PC-3 (cell line): ENCODE measurements at regions not wholly inside any gene's neighbourhood (a gene's known extent, or its start where the extent isn't known, plus 50 kb on each side); places are given as distances from the start of the nearest gene placed in this dataset.

Source experiments
- ATAC-seq: fragments of 200-7000 bp; cut with Tn5 transposase; 2 replicates; pipeline ENCODE4 v1.9.1; 2020; ENCODE audit warnings: mild to moderate bottlenecking, moderate library complexity
- BruUV-seq: library from RNA; stranded (reverse); fragments of 400-500 nt; replicated peaks from 2 replicates; lab custom pipeline; 2021; lab: Mats Ljungman, UMichigan
- CTCF ChIA-PET: fragments of 300-600 bp; sonication (Branson Sonifier 250); formaldehyde crosslinking; loops from one replicate; lab custom pipeline; 2022; ENCODE audit warnings: antibody characterized with exemption; lab: Charles Lee
- POLR2A ChIA-PET: fragments of 300-600 bp; sonication (Branson Sonifier 250); formaldehyde crosslinking; loops from one replicate; lab custom pipeline; 2022; ENCODE audit warnings: antibody characterized with exemption; ENCODE audit not compliant: unreplicated experiment; lab: Charles Lee
- DNase-seq: peaks from one replicate; pipeline ENCODE4 v3.0.0-alpha.2; 2015
- H2AFZ ChIP-seq: fragments of 300-600 bp; sonication (generic); 2 replicates; pipeline ENCODE4 v1.6.0; 2016; ENCODE audit warnings: antibody characterized with exemption, low read length
- H3F3A ChIP-seq: fragments of 300-600 bp; sonication (generic); one replicate; pipeline ENCODE4 v1.6.0; 2017; ENCODE audit warnings: antibody characterized with exemption, low read length, control low read depth, mild to moderate bottlenecking; ENCODE audit not compliant: unreplicated experiment
- H3K27ac ChIP-seq: fragments of 300-600 bp; sonication (generic); 2 replicates; pipeline ENCODE4 v1.5.1; 2016; ENCODE audit warnings: mild to moderate bottlenecking, low read length
- H3K27me3 ChIP-seq: fragments of 300-600 bp; sonication (generic); 2 replicates; pipeline ENCODE4 v1.6.1; 2016; ENCODE audit warnings: low read length, mixed read lengths
- H3K36me3 ChIP-seq: fragments of 300-600 bp; sonication (generic); 2 replicates; pipeline ENCODE4 v1.6.1; 2016; ENCODE audit warnings: low read depth, mixed run types, low read length, mixed read lengths
- H3K4me1 ChIP-seq: fragments of 300-600 bp; sonication (generic); 2 replicates; pipeline ENCODE4 v1.5.1; 2016; ENCODE audit warnings: low read length; ENCODE audit not compliant: insufficient read depth
- H3K4me2 ChIP-seq: fragments of 300-600 bp; sonication (generic); 2 replicates; pipeline ENCODE4 v1.6.0; 2016; ENCODE audit warnings: low read length
- H3K4me3 ChIP-seq: fragments of 300-600 bp; sonication (generic); 2 replicates; pipeline ENCODE4 v1.5.1; 2016; ENCODE audit warnings: mild to moderate bottlenecking, low read length, mixed read lengths
- H3K79me2 ChIP-seq: fragments of 300-600 bp; sonication (generic); 2 replicates; pipeline ENCODE4 v1.6.1; 2017; ENCODE audit warnings: low read length, mixed read lengths
- H3K9ac ChIP-seq: fragments of 300-600 bp; sonication (generic); 2 replicates; pipeline ENCODE4 v1.6.0; 2016; ENCODE audit warnings: mild to moderate bottlenecking, low read length
- H3K9me2 ChIP-seq: fragments of 300-600 bp; sonication (generic); replicated peaks from 2 replicates; pipeline ENCODE4 v1.6.1; 2016; ENCODE audit warnings: mixed run types, low read length, mixed read lengths
- H3K9me3 ChIP-seq: fragments of 300-600 bp; sonication (generic); 2 replicates; pipeline ENCODE4 v1.6.1; 2016; ENCODE audit warnings: low read length, mixed read lengths
- H4K20me1 ChIP-seq: fragments of 300-600 bp; sonication (generic); 2 replicates; pipeline ENCODE4 v1.6.1; 2016; ENCODE audit warnings: low read length, mixed read lengths
- EZH2 ChIP-seq: fragments of 300-600 bp; sonication (generic); IDR thresholded peaks from one replicate; pipeline ENCODE4 v1.6.1; 2017; ENCODE audit warnings: antibody characterized with exemption, mild to moderate bottlenecking, low read length; ENCODE audit not compliant: unreplicated experiment
- EZH2phosphoT487 ChIP-seq: fragments of 300-600 bp; sonication (generic); IDR thresholded peaks from 2 replicates; pipeline ENCODE4 v1.6.1; 2018; ENCODE audit warnings: mild to moderate bottlenecking, antibody characterized with exemption, low read length, borderline replicate concordance
- intact Hi-C: fragments of 100-400 bp; cut with micrococcal nuclease; formaldehyde crosslinking; loops from 2 replicates; pipeline ENCODE4 v1.9.0; 2023
- TF ChIP-seq, protein P1 (sequence below): fragments of 300-600 bp; sonication (generic); conservative IDR thresholded peaks from 2 replicates; pipeline ENCODE4 v1.5.1; 2017; ENCODE audit warnings: antibody characterized with exemption, low read depth, mild to moderate bottlenecking, low read length

DNA sequence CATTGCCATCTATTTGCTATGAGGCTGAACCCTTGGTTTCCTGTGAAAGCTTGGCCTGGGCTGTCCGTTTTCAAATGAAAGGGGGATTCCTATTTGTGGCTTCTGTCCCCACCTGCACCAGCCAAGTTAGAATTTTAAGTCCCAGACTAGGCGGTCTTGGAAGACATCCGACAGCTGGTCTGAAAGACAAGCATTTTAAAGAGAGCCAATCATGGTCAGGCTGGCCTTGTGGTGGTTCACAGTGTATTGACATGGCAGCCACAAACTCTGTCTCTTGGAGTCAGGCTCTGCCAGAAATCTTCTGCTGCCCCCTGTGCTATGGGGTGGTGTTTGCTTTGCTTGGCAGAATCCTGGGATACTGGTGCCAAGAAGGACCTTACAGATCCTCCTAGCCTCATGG lies 319.2 kb upstream of the MOCS1 start:
- intact Hi-C loops, result no loop called here
- Histone ChIP-seq H3K4me3 (no peak overlapping the region), H3K79me2 (no peaks in the 10 kb centered on the region), H3K9ac (no peak overlapping the region), H3K4me1 (no peaks in the 10 kb centered on the region), H3K9me3 (no peaks in the 10 kb centered on the region), H3F3A (no peaks in the 10 kb centered on the region), H3K27me3 (no peaks in the 10 kb centered on the region), H3K4me2 (no peak overlapping the region), H3K9me2 (no peaks in the 10 kb centered on the region), H3K36me3 (no peaks in the 10 kb centered on the region), H2AFZ (no peak overlapping the region), H4K20me1 (no peaks in the 10 kb centered on the region), H3K27ac (no peak overlapping the region)
- ChIA-PET CTCF (no interaction called here), POLR2A (no interaction called here)
- ATAC-seq (no peak), DNase-seq (no peak)
- no TSS peak for BruUV-seq
- TF ChIP-seq EZH2phosphoT487, result no peak
- TF ChIP-seq, protein P1, sequence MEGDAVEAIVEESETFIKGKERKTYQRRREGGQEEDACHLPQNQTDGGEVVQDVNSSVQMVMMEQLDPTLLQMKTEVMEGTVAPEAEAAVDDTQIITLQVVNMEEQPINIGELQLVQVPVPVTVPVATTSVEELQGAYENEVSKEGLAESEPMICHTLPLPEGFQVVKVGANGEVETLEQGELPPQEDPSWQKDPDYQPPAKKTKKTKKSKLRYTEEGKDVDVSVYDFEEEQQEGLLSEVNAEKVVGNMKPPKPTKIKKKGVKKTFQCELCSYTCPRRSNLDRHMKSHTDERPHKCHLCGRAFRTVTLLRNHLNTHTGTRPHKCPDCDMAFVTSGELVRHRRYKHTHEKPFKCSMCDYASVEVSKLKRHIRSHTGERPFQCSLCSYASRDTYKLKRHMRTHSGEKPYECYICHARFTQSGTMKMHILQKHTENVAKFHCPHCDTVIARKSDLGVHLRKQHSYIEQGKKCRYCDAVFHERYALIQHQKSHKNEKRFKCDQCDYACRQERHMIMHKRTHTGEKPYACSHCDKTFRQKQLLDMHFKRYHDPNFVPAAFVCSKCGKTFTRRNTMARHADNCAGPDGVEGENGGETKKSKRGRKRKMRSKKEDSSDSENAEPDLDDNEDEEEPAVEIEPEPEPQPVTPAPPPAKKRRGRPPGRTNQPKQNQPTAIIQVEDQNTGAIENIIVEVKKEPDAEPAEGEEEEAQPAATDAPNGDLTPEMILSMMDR, result no peak
- no peak for TF ChIP-seq EZH2

DNA sequence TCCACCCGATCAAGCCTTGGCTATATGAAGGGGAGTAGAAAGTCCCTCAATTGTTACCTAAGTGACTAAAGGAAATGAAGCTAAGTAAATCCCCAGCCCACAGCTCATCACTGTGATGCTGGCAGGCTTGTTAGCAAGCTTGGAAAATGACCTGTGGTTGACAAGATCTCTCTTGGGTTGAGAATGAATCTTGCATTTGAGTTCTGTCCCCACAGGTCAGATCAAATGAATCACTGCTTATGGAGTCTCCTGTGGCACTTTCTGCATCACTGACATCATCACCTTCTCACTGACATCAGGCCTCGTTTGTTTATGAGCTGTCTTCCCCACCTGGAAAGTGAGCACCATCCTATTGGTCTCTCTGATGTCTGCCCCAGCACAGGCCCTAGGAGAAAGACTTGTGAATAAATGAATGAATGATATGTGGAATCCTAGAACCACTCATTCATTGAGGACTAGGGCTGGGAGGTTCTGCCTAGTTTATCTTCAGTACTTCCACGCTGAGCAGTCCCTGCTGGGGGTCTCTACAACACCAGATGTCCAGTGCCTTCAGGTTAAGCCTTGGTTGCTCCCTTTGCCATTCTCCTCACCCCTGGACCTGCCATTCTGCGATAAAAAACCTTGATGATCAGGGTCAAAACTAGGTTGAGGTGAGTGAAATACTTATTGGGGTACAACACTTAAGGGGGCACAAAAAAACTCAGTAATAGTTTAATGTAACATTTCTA lies 318.4 kb upstream of the MOCS1 start:
- BruUV-seq, result no TSS peak
- DNase-seq, result no peak
- no peaks in the 10 kb centered on the region for H3K36me3 ChIP-seq
- no peak overlapping the region for H2AFZ ChIP-seq
- POLR2A ChIA-PET, result no interaction called here
- no peaks in the 10 kb centered on the region for H3K27me3 ChIP-seq
- H3K9me3 ChIP-seq, result no peaks in the 10 kb centered on the region
- intact Hi-C loops, result no loop called here
- no peak overlapping the region for H3K9ac ChIP-seq
- no peaks in the 10 kb centered on the region for H3K9me2 ChIP-seq
- H3K4me3 ChIP-seq, result no peak overlapping the region
- TF ChIP-seq EZH2phosphoT487, result no peak
- TF ChIP-seq, protein P1, result no peak
- TF ChIP-seq EZH2, result no peak
- H3K4me1 ChIP-seq, result no peaks in the 10 kb centered on the region
- CTCF ChIA-PET, result no interaction called here
- H3K79me2 ChIP-seq, result no peaks in the 10 kb centered on the region
- H3K27ac ChIP-seq, result no peak overlapping the region
- no peak overlapping the region for H3K4me2 ChIP-seq
- no peak for ATAC-seq
- no peaks in the 10 kb centered on the region for H4K20me1 ChIP-seq
- no peaks in the 10 kb centered on the region for H3F3A ChIP-seq

DNA sequence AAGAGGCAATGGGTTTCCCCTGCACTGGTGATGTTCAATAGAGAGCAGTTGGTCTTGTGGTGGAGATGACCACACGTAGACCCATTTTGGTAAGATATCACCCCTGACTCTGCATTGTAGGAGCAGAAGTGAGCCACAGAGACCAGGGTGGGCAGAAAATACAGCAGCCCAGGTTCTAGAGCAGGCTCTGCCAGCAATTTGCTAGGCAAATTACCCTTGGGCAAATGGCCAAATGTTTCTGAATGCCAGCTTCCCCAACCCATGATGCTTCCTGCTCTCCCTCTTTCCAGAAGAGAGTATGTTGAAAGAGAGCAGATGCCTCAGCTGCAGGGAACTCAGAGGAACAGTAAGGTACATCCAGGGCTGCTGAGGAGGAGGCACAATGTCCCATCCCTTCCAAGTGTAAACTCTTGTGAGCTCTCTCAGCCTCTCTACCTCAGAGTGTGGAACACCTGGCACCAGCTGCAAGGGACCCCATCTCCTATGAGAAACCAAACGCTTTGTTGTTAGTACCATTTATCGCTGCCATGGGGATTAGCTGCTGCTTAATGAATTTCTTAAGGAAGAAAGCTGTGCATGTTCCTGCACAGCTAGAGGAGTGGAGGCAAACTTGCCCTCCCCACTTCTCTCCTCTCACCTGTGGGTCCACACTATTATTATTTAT lies 317.5 kb upstream of the MOCS1 start:
- Histone ChIP-seq H3K9ac (no peak overlapping the region), H3K9me3 (no peaks in the 10 kb centered on the region), H3K27me3 (no peaks in the 10 kb centered on the region), H3K27ac (no peak overlapping the region), H3K4me3 (no peak overlapping the region), H3F3A (no peaks in the 10 kb centered on the region), H4K20me1 (no peaks in the 10 kb centered on the region), H3K4me2 (no peak overlapping the region), H3K36me3 (no peaks in the 10 kb centered on the region), H3K9me2 (no peaks in the 10 kb centered on the region), H2AFZ (no peak overlapping the region), H3K79me2 (no peaks in the 10 kb centered on the region), H3K4me1 (no peaks in the 10 kb centered on the region)
- TF ChIP-seq EZH2 (no peak), EZH2phosphoT487 (no peak)
- TF ChIP-seq, protein P1, result no peak
- POLR2A ChIA-PET, result no interaction called here
- intact Hi-C loops, result no loop called here
- DNase-seq (no peak), ATAC-seq (no peak)
- CTCF ChIA-PET, result no interaction called here
- BruUV-seq, result no TSS peak
